Testis (tissue), 2 donors: ENCODE measurements at regions not wholly inside any gene's neighbourhood (a gene's known extent, or its start where the extent isn't known, plus 50 kb on each side); places are given as distances from the start of the nearest gene placed in this dataset.

Source experiments
- POLR2A ChIP-seq: fragments of 450-650 bp; IDR thresholded peaks from one replicate; pipeline ENCODE4 v1.6.1; 2017; ENCODE audit warnings: antibody characterized with exemption, mild to moderate bottlenecking, moderate library complexity
- TF ChIP-seq, protein P1 (sequence below), 3 experiments: fragments of 450-650 bp in 2 of 3; fragments of 200-600 bp in 1 of 3; sonication (generic) in 1 of 3; IDR thresholded peaks; one replicate each; pipeline ENCODE4 v1.5.1; 2016 to 2019; ENCODE audit warnings: antibody characterized with exemption in 3 of 3, mild to moderate bottlenecking in 2 of 3, moderate library complexity in 1 of 3

- TF ChIP-seq, protein P1, sequence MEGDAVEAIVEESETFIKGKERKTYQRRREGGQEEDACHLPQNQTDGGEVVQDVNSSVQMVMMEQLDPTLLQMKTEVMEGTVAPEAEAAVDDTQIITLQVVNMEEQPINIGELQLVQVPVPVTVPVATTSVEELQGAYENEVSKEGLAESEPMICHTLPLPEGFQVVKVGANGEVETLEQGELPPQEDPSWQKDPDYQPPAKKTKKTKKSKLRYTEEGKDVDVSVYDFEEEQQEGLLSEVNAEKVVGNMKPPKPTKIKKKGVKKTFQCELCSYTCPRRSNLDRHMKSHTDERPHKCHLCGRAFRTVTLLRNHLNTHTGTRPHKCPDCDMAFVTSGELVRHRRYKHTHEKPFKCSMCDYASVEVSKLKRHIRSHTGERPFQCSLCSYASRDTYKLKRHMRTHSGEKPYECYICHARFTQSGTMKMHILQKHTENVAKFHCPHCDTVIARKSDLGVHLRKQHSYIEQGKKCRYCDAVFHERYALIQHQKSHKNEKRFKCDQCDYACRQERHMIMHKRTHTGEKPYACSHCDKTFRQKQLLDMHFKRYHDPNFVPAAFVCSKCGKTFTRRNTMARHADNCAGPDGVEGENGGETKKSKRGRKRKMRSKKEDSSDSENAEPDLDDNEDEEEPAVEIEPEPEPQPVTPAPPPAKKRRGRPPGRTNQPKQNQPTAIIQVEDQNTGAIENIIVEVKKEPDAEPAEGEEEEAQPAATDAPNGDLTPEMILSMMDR (IDR thresholded peaks at IDR 0.05) = no peak
- TF ChIP-seq POLR2A = no peak
Measured at GRCh38 chr22:46041642-46042041, 64.7 kb upstream of the WNT7B start.
